Left kidney (tissue), 1 donor: ENCODE measurements at regions not wholly inside any gene's neighbourhood (a gene's known extent, or its start where the extent isn't known, plus 50 kb on each side); places are given as distances from the start of the nearest gene placed in this dataset.
"Not testable (repeated sequence)": the region's sequence is repeated elsewhere in the genome, so short reads cannot be mapped to it uniquely, and the experiment has no call there.

Source experiments
- DNase-seq: peaks from one replicate; pipeline ENCODE4 v3.0.0-alpha.2; 2013

DNA sequence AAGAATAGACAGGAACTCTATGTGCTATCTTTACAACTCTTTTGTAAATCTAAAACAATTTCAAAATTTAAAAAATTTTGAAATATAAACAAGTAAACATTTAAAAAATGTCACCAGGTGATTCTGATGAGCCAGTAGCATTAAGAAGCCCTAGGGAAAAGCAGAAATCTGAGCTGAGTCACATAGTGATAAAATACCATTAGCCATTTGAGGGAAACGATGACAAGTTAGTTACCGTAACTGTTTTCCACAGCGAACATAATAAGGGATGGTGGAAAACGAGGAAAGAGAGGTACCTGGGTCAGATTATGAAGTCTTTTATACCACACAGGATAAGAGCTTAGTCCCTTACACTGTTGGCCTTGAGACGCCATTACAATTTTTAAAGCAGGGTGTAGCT, 55.5 kb downstream of the PRR15 start:
- no peak for DNase-seq

DNA sequence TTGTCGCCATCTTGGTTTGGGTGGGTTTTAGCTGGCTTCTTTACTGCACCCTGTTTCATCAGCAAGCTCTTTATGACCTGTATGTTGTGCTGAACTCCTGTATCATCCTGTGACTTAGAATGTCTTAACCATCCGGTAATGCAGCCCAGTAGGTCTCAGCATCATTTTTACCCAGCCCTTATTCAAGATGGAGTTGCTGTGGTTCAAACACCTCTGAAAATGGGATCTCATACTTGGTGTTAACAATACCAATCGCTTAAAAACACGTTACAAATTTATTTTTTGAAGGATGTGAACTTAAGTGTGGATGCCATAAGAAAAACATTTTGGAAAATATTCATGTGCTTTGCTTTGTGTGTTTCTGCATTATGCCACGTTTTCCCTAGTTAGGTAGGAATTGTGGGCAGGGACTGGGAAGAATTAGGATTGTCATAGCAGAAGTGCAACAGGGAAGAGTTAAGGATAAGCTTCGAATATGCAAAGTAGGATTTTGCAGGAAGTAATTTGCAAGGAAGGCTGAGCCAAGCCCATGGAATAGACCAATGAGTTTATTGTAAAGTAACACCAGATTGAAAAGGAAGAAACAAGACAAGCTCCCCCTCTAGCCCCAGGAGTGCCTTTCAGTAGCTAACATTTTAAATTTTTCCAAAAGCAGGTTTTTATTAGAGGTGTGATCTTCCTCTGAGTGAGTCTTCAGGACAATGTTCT, 56.4 kb downstream of the PRR15 start:
- no peak for DNase-seq

- DNase-seq: no peak
Measured at GRCh38 chr7:29620556-29620930, 56.9 kb downstream of the PRR15 start.

- no peak for DNase-seq
Measured at GRCh38 chr7:29622335-29623265, 59.0 kb downstream of the PRR15 start.

DNA sequence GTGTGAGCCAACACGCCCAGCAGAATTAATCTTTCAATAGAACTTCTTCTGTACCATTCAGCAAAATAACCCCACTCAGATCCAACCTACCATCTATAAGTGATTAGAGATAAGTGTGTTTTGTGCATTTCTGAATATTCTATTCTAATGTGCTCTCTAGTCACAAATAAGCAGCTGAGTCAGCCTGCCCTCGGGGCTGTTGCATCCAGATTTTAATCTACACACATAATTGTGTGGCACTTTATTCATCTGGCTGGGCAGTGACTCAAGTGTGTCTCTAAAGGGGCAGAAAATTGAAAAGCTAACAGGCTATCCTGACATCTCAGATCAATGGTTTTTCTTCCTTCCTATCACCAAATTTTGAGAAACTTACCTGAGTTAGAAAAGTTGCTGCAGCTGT, 60.3 kb downstream of the PRR15 start:
- DNase-seq: no peak

GRCh38 chr7:29626730-29627129, 63.1 kb downstream of the PRR15 start:
- DNase-seq: no peak

DNA sequence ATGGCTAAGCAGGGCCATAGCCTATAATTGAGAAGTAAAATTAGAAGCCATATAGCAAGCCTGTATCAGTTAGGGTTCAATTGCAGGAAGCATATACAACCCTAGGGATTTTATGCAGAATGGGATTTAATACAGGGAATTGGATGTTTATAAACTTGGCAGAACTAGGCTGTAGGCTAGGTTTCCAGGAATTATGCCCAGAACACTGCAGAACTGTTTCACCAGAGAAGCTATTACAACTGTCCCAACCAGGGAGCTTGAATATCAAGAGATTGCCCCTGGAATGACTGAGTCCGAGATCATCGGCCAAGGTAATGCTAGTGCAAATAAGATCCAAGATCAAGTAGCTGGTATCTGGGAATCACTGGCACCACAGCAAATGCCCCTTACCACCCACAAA, 64.0 kb downstream of the PRR15 start:
- DNase-seq: no peak

DNA sequence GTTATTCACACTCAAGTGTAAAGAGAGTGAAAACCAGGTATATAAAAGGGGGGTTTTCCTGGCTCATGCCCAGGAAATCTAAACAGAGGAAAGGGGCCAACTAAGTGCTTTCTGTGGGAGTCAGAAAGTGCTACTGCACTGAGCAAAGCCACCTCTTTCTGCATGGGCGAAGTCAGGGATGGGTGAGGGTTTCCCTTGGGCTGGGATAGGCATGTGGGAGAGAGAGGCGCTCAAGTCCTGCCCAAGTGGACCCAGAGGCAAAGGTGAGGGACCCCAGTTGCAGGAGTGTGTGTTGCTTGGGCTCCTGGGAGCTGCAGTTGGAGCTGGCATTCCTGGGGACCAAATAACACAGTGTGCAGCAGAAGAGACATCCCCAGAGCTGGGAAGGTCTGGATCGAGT, 65.9 kb downstream of the PRR15 start:
- DNase-seq: no peak

DNA sequence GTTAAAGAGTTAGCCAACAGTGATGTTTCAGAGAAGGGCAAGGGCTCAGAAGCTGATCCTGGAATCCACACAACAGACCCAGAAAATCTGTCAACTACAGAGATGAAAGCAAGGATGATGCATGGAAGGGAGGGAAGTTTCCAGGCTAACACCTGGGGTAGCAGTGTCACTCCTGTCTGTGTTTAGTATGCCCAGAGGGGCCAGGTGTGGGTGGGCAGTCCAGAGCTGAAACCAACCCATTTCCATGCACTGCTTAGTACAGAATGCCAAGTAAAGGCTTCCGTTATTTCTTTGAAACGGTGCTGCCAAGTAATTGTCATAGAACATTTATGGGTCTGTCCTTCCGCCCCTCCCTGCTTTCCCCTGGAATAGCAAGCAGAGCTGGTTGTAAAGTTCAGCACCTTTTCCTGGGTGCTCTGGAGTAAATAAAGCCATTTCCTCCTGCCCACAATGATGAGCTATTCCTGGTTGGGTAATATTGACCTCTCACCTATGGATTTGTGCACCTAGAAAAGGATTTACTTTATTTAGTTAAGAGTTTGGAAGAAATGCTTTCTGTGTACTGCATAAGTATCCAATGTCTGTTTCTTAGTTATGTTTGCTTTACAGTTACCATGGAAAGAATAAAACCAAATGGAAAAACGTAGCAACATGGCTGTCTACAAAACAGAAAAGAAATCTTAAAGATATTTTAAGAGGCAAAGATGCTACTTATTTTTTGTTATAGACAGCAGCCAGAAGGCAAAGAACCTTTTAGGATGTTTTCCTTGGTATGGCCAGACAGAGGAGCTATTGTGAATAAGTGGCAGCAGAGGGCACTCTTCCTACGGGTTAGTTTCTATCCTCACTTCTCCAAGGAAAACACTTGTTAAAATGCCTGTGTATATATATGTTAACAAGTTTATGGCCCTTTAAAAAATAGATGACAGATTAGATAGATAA, 71.7 kb downstream of the PRR15 start:
- DNase-seq: peak; percentile 17

- DNase-seq: no peak
Measured at GRCh38 chr7:29636009-29636351, 72.3 kb downstream of the PRR15 start.

DNA sequence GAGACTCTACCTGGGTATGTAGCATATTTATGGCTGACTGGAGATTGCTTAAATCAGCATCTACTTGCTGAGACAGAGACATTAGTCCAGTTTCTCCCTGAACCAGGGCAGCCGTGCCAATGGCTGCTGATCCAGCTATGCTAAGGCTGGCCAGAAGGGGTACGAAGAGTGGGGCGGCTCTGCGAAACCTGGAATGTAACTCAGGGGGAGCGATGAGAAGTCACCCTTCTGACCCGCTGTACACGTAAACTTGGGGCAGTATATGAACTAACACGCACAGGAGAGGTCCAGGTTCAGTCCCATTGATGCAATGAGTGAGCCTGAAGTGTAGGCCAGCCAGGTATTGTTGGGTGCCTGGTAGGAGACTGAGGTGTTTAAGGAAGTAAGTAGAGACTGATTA, 73.7 kb downstream of the PRR15 start:
- no peak for DNase-seq

DNA sequence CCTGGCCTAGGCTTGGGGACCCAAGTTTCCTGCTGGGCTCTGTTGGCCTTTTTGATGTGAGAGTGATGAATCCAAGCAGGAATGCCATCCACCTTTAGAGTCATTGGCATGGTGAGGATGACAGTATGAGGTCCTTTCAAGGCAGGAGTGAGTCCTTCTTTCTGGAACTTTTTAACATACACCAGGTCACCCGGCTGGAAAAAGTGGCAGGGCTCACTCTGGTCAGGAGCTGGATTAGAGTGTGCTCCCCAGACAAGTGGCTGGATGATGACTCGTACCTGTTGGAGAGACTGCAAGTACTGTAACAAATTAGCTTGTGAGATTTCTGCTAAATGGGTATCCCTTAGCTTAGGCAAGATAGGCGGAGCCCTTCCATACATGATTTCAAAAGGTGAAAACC, 75.2 kb downstream of the PRR15 start:
- DNase-seq: not testable (repeated sequence)

- no peak for DNase-seq
Measured at GRCh38 chr7:29639386-29639785, 75.8 kb downstream of the PRR15 start.

DNA sequence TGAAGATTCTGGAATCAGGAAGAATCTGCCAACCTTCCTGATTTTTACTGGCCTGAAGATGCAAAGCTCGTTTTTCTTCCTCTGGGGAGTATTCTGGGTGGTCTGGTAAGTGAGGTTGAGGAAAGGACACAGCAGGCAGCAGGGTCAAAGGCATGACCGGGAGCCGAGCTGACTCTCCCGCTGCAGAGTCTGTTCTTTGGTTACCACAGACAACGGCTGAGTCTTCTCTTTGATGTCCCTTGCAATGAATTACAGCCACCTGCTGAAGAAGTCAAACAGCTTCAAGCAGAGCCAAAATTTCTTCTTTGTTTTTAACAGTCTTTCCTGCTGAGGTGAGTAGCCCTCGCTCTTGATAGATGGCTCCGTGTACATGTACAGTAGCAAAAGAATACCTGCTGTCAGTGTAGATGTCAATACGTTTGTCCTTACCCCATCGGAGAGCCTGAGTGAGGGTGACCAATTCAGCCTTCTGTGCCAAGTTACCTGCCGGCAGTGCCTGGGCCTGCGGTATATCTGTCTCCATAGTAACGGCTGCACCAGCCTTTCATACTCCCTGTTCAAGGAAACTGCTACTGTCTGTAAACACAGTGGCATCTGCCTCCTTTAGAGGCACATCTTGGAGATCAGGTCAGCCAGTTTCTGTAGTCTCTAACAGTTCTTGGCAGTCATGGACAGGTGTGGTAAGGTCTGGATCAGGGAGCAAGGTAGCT, 76.4 kb downstream of the PRR15 start:
- DNase-seq: peak; percentile 47

- DNase-seq: no peak
Measured at GRCh38 chr7:29641651-29642050, 78.0 kb downstream of the PRR15 start.

DNA sequence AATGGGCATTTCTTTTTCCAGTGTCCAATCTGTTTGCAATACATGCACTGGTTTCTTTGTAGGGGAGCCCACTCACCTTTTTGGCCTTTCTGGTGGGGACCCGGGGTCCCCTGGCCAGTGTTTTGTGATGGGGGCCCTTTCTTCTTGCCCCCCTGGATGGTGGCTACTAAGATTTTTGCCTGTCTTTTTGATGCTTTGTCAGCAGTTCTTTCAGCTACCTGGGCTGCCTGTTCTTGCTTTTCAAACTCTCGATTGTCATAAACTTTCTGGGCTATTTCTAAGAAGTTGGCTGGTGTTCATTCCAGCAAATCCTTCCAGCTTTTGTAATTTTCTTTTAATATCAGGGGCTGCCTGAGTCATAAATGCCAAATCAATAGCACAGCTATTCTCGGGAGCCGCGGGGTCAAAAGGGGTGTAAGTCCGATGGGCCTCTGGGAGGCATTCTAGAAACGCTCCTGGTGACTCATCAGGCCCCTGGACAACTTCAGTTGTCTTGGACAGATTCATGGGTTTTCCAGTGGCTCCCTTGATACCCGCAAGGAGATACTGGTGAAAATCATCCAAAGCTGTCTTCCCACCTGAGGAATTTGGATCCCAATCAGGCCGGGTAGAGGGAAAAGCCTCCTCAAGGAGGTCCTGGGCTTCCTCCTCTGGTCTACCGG, 79.0 kb downstream of the PRR15 start:
- DNase-seq: no peak

DNA sequence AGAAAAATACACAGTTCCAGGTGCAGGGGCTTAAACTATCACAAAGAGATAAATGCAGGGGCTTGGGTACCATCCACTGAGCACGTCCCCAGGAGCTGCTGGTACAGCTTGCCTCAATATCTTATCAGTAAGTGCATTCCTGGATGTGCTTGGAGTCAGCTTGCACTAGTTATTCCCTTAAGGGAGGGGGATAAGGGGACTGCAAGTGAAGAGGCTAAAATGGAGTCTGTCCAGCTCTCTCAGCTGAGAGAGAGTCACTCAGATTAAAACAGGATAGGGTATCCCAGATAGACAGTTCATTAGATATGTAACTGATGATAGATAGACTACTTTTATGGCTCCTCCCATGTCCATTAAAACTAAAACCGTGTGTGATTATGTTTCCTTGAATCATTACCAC, 82.5 kb downstream of the PRR15 start:
- DNase-seq: not testable (repeated sequence)

DNA sequence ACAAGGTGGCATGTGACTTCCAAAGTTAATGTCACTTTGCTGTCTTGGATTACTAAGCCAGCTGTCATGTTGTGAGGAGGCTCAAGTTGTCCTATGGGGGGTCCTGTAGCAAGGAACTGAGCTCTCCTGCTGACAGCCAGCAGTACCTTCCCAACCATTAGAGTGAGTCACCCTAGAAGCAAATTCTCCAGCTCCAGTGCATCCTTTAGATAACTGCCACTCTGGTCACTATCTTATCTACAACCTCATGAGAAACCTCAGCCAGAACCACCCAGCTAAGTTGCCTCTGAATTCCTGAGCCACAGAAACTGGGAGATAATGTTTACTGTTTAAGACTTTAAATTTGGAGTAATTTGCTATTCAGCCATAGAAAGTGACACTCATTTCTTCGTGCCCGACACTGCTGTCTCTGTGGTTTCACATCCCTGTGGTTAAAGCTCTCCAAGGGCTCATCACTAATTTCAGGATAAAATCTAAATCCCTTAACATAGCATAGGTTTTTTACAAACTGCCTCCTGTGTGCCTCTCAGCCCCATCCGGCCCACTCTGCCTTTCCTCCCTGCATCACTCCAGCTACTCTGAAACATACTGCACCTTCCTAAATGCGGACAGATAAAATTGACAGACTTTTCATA, 83.5 kb downstream of the PRR15 start:
- DNase-seq: no peak

DNA sequence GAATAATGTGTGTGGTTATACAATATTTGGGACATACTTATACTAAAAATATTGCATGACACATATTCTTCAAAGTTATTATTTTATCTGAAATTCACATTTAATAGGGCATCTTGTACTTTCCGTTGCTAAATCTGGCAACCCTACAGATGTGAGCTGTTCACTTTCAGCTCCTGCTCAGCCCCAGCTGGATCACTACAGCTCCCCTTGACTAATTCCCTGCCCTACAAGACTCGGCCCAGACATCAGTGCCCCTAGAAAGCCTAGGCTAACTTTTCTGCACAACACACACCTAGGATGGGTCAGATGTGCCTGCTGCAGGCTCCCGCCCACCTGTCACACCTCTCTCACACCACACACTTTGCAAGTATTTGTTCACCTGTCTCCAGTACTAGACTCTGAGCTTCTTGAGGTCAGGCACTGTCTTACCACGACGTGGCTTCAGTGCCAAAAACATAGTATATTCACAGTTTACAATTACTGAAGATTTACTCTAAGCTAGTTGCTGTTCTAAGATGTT, 84.1 kb downstream of the PRR15 start:
- DNase-seq: not testable (repeated sequence)

DNA sequence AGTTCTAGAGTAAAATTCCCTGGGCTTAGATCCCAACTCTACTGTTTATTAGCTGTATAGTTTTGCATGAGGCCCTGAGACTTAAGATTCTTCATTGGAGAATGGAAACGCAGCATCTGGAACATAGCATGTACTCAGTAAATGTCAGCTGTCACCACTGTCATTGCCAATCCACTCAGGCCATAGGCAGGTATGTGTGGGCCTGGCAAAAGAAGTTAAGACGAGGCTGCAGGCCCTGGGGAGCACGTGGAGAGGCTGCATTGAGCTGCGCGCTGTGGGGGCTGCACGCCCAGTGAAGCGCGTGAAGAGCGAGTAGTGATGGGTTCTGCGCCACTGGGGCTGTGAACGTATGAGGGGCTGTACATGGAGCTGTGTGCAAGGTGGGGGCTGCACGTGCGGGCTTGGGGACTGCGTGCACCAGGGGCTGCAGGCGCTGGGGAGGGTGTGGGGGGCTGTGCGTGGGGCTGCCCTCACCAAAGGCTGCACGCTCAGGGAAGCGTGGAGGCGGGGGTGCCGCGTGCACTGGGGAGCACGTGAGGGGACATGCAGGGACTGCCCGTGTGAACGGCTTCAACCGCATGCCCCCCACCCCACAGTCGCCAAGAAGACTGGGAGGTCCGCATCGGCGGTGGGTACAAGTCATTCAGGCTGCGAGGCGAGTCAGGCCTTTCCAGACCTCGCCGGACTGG, 85.5 kb downstream of the PRR15 start:
- DNase-seq: no peak
